ENCODE measurements at regions not wholly inside any gene's neighbourhood (a gene's known extent, or its start where the extent isn't known, plus 50 kb on each side); places are given as distances from the start of the nearest gene placed in this dataset.

- TF ChIP-seq POLR2A (IDR thresholded peaks at IDR 0.05; ENCODE audit: low read length) (no peak), GATA1 (IDR thresholded peaks at IDR 0.05; ENCODE audit: low read depth, low read length) (no peak)
Observed at GRCh38 chr13:42487221-42487620, 86.7 kb upstream of the TNFSF11 start.
